C4-2B (cell line): ENCODE measurements at regions not wholly inside any gene's neighbourhood (a gene's known extent, or its start where the extent isn't known, plus 50 kb on each side); places are given as distances from the start of the nearest gene placed in this dataset.

Experiments used
- H3K27ac ChIP-seq: fragments of 450-650 bp; 2 replicates; pipeline ENCODE4 v1.5.1; 2017
- ZFX ChIP-seq: fragments of 450-650 bp; IDR thresholded peaks from 2 replicates; pipeline ENCODE4 v1.6.1; 2017
- TF ChIP-seq, protein P1 (sequence below): fragments of 450-650 bp; conservative IDR thresholded peaks from 2 replicates; pipeline ENCODE4 v1.5.1; 2017; ENCODE audit warnings: mild to moderate bottlenecking

DNA sequence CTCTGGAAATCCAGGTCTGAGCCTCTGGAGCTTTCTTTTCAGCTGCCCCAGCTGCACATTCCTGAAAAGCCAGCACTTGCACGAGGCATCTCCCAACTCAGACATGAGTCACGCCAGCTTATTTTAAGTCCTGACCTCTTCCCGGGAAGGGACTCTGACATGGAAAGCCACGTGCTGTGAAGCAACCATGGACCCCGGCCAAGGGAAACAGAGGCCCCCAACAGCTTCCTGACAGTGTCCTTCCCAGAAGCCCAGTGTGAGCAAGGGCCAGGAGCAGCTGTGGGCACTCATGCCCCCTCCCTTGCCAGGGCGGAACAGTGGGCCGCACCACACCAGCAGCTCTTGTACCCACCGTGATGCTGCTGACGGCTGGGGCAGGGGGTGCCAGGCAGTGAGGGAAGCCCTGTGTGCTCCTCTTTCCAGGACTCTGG is 118.8 kb upstream of the CADM1 start:
- TF ChIP-seq, protein P1, sequence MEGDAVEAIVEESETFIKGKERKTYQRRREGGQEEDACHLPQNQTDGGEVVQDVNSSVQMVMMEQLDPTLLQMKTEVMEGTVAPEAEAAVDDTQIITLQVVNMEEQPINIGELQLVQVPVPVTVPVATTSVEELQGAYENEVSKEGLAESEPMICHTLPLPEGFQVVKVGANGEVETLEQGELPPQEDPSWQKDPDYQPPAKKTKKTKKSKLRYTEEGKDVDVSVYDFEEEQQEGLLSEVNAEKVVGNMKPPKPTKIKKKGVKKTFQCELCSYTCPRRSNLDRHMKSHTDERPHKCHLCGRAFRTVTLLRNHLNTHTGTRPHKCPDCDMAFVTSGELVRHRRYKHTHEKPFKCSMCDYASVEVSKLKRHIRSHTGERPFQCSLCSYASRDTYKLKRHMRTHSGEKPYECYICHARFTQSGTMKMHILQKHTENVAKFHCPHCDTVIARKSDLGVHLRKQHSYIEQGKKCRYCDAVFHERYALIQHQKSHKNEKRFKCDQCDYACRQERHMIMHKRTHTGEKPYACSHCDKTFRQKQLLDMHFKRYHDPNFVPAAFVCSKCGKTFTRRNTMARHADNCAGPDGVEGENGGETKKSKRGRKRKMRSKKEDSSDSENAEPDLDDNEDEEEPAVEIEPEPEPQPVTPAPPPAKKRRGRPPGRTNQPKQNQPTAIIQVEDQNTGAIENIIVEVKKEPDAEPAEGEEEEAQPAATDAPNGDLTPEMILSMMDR = no peak
- no peak for TF ChIP-seq ZFX
- H3K27ac ChIP-seq = no peak overlapping the region

DNA sequence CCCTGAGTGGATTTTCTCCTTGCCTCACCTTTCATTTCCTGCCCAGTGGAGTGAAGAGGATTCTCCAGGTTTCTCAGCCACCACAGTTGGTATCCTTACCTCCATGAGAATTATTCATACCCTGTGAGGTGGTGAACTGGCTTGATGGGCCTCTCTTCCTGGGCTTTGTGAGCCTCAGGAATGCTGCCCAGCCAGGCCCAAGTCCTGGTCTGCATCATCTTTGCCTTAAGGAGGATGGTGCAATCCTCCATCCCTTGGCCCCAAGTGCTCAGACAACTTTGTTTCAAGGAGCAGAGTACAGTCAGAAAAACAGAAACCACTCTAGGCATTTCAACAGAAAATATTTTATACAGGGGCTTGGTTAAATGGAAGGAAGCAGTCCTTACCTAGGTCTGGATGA is 114.2 kb upstream of the CADM1 start:
- no peak overlapping the region for H3K27ac ChIP-seq
- TF ChIP-seq, protein P1 = no peak
- no peak for TF ChIP-seq ZFX

DNA sequence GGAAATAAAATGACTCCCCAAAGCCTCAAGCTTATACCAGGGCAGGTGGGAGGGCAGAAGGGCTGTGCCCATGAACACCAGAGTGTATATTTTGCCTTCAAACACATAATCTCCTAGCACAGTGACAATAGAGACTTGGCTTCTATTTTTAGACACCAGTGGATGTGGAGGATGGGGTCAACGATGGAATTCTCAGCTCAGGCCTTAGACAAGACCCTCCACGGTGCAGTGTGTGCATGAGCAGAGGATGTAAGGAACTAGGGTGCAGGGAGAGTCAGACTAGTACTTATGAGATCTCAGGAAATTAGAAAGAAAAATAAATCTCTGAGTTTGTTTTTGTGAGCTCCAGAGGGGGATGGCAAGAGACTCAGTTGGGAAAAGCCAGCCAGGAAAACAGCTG is 113.6 kb upstream of the CADM1 start:
- H3K27ac ChIP-seq = no peak overlapping the region
- TF ChIP-seq ZFX = no peak
- TF ChIP-seq, protein P1 = no peak

DNA sequence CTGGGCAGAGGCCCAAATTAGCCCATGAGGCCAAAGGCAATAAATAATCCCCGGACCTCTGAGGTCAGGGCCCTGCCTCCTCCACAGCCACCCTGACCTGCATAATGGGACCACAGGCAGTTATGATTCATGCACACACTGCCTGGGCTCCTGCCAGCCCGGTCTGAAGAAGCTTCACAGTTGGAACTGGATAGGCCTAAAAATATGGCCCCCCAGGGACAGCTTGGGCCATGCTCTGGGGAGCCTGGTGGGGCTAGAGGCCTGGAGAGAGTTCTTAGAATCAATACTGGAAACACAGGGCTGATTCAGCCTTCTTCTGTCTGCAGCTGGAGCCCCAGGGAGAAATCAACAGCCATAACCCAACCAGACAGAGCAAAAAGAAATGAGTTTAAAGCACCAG is 112.8 kb upstream of the CADM1 start:
- TF ChIP-seq, protein P1 = no peak
- no peak for TF ChIP-seq ZFX
- H3K27ac ChIP-seq = no peak overlapping the region

DNA sequence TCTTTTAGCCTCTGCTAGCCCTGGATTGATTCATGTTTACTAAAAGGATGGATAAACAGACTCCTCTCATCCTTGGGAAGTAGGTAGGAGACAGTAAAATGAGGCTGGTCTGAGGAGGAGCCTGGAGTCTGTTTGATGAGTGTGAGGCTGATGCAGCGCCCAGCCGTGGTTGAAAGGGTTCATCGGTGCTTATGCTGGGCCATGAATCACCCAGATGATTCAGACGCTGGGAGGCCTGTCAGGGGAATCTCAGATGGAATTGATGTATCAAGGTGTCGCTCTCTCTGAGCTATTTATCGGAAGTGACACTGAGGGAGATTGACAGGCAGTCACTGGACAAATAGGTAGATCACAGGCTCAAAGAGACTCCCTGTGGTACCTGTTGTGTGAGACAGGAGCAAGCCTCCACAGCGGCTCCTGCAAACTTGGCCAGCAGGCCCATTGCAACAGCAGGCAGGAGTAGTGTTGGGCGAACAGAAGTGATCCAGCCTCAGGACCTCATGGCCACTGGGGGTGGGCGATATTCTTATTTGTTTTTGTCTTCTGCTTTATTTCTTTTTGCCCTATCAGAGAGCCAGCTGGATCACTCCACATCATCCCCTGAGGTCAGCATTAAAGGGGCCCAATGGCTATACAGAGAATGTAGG is 109.9 kb upstream of the CADM1 start:
- no peak overlapping the region for H3K27ac ChIP-seq
- no peak for TF ChIP-seq ZFX
- TF ChIP-seq, protein P1 = no peak

DNA sequence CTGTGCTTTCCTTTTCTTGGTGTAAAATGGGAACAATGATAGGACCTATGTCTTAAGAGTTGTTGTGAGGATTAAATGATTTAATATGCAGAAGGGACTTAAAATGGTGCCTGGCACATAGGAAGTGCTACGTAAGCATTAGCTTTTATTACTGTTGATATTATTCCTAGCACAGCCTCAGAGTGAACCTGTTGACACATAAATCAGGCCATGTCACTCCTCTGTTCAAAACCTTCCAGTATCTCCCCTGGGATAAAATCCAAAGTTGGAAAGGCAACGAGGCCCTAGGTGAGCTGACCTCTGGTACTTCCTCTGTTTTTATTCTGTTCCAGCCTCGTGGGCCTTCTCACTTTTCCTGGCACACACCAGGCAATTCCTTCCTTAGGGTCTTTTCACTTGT is 108.8 kb upstream of the CADM1 start:
- TF ChIP-seq ZFX = no peak
- TF ChIP-seq, protein P1 = no peak
- no peak overlapping the region for H3K27ac ChIP-seq

DNA sequence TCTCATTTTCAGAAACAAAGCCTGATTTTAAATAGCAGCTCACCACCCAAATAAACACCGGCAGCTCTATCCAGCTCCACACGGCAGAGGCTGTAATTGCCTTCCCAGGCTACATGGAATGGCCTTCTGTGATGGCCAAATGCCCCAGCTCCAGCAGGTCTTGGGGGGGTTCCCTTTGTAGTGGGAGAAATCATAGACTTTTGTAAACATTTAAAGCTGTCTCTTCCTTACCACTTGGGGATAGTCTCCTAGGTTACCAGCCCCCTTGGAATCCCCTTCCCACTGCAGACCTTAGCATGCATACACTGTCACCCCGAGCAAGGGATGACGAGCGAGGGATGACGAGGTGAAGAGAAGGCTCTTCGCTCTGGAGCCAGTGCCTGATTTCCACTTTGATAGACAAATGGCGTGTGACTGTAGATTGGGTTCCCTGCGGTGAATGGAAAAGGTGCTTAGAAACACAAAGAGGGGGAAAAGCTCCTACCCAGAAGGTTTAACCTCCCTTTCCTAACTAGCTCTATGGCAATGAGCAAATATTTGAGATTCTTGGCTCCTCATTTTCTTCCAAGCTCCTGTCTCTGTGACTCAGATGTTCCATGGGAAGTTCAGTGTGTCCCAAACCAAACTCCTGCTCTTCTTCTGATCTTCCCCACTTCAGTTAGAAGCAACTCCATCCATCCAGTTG is 108.0 kb upstream of the CADM1 start:
- TF ChIP-seq ZFX = no peak
- TF ChIP-seq, protein P1 = no peak
- H3K27ac ChIP-seq = no peak overlapping the region
